WTC11 (cell line): ENCODE measurements at regions not wholly inside any gene's neighbourhood (a gene's known extent, or its start where the extent isn't known, plus 50 kb on each side); places are given as distances from the start of the nearest gene placed in this dataset.

Source experiments
- CTCF ChIP-seq: fragments of 200-600 bp; IDR thresholded peaks from 2 replicates; pipeline ENCODE4 v1.8.0; 2022; ENCODE audit warnings: antibody characterized with exemption
- MAX ChIP-seq: sonication (generic); formaldehyde crosslinking; IDR thresholded peaks from 2 replicates; pipeline ENCODE4 v1.8.0; 2022; ENCODE audit warnings: mild to moderate bottlenecking, missing genetic modification reagents

- TF ChIP-seq CTCF (no peak), MAX (no peak)
Measured at GRCh38 chrX:121161501-121161933, 114.1 kb downstream of the GLUD2 start.
